K562 (cell line): ENCODE measurements at regions not wholly inside any gene's neighbourhood (a gene's known extent, or its start where the extent isn't known, plus 50 kb on each side); places are given as distances from the start of the nearest gene placed in this dataset.

Source experiments
- ATAC-seq: fragments of 200-7000 bp; cut with Tn5 transposase; 3 replicates; pipeline ENCODE4 v1.9.1; 2020; ENCODE audit warnings: moderate library complexity
- BruUV-seq: library from RNA; stranded (reverse); fragments of 400-500 nt; replicated peaks from 2 replicates; lab custom pipeline; 2021; lab: Mats Ljungman, UMichigan
- CTCF ChIA-PET: fragments of 300-600 bp; formaldehyde crosslinking; extraction: SDS; loops from one replicate; lab custom pipeline; 2021; ENCODE audit warnings: low intra/inter-chr PET ratio; lab: Yijun Ruan, JAX
- POLR2A ChIA-PET: fragments of 300-600, 350-650 bp; sonication (Branson Sonifier 250); formaldehyde crosslinking; extraction: SDS; loops from one replicate; lab custom pipeline; 2021; ENCODE audit warnings: antibody characterized with exemption, inconsistent platforms; lab: Yijun Ruan, JAX
- DNase-seq, 4 experiments: peaks; one replicate each; pipeline versions ENCODE4 v3.0.0 to v3.0.0-alpha.2; 2011 to 2018; ENCODE audit warnings: low spot score in 3 of 4, mixed read lengths in 3 of 4; ENCODE audit errors: extremely low read depth in 1 of 4
- FAIRE-seq: peaks from 2 replicates; lab custom pipeline; 2011; peaks lifted over from hg19 to GRCh38; lab: Jason Lieb, UNC
- H2AFZ ChIP-seq: 2 replicates; pipeline ENCODE4 v1.6.0; 2011; ENCODE audit warnings: low read depth, low read length, control low read depth, inconsistent platforms
- H3K27ac ChIP-seq: fragments of 200-600 bp; 3 replicates; pipeline ENCODE4 v1.8.0; 2011; ENCODE audit warnings: low read depth, mild to moderate bottlenecking, control low read depth, inconsistent platforms, low read length, moderate library complexity, mixed read lengths; ENCODE audit errors: extremely low read depth
- H3K27me3 ChIP-seq, 2 experiments: fragments of 300-600 bp in 1 of 2; 2 replicates in 1 of 2; 3 replicates in 1 of 2; pipeline versions ENCODE4 v1.6.0 to v1.8.0; 2011; ENCODE audit warnings: inconsistent platforms in 2 of 2, low read length in 2 of 2, mild to moderate bottlenecking in 1 of 2, mixed read lengths in 1 of 2, moderate library complexity in 1 of 2; ENCODE audit not compliant: control insufficient read depth in 2 of 2, insufficient read depth in 2 of 2
- H3K36me3 ChIP-seq: fragments of 300-600 bp; 3 replicates; pipeline ENCODE4 v1.8.0; 2011; ENCODE audit warnings: mild to moderate bottlenecking, low read length, inconsistent platforms; ENCODE audit not compliant: control insufficient read depth, insufficient read depth
- H3K4me1 ChIP-seq, 2 experiments: fragments of 200-600 bp in 1 of 2; replicated peaks in 1 of 2; 2 replicates in 1 of 2; 3 replicates in 1 of 2; pipeline versions ENCODE4 v1.5.1 to v1.8.0; 2011; ENCODE audit warnings: inconsistent platforms in 2 of 2, low read length in 2 of 2, mild to moderate bottlenecking in 1 of 2, mixed read lengths in 1 of 2, moderate library complexity in 1 of 2; ENCODE audit not compliant: control insufficient read depth in 2 of 2, insufficient read depth in 2 of 2
- H3K4me2 ChIP-seq: 2 replicates; pipeline ENCODE4 v1.6.1; 2011; ENCODE audit warnings: low read length, control low read depth, inconsistent platforms, mixed read lengths; ENCODE audit not compliant: insufficient read depth
- H3K4me3 ChIP-seq: fragments of 200-600 bp; sonication (generic), shearing (Covaris generic); 2 replicates; pipeline ENCODE4 v1.5.1; 2016; ENCODE audit warnings: control low read depth, inconsistent platforms
- H3K79me2 ChIP-seq: fragments of 200-600 bp; 3 replicates; pipeline ENCODE4 v1.8.0; 2011; ENCODE audit warnings: low read length, inconsistent platforms; ENCODE audit not compliant: control insufficient read depth, insufficient read depth
- H3K9ac ChIP-seq, 2 experiments: 2 replicates each; pipeline versions ENCODE4 v1.6.0 to v1.6.1; 2011; ENCODE audit warnings: low read depth in 2 of 2, low read length in 2 of 2, control low read depth in 1 of 2, inconsistent platforms in 1 of 2, mild to moderate bottlenecking in 1 of 2, mixed read lengths in 1 of 2; ENCODE audit not compliant: insufficient read depth in 1 of 2
- H3K9me1 ChIP-seq: one replicate; pipeline ENCODE4 v1.6.0; 2011; ENCODE audit warnings: inconsistent platforms, mild to moderate bottlenecking, low read length, moderate library complexity; ENCODE audit not compliant: control insufficient read depth, insufficient read depth
- H3K9me3 ChIP-seq: replicated peaks from 2 replicates; pipeline ENCODE4 v1.5.1; 2011; ENCODE audit warnings: low read depth, low read length, inconsistent platforms; ENCODE audit not compliant: control insufficient read depth, insufficient read depth
- H4K20me1 ChIP-seq: replicated peaks from 2 replicates; pipeline ENCODE4 v1.6.1; 2011; ENCODE audit warnings: low read length, inconsistent platforms, mixed read lengths; ENCODE audit not compliant: control insufficient read depth, insufficient read depth
- EWSR1 ChIP-seq: fragments of 450-650 bp; IDR thresholded peaks from 2 replicates; pipeline ENCODE4 v1.6.1; 2018; ENCODE audit warnings: borderline replicate concordance, mild to moderate bottlenecking, low read depth, moderate library complexity; ENCODE audit not compliant: partially characterized antibody
- GTF2A2 ChIP-seq: IDR thresholded peaks from 2 replicates; pipeline ENCODE4 v1.6.1; 2016; ENCODE audit warnings: mild to moderate bottlenecking, missing genetic modification characterization, missing compliant biosample characterization
- LCOR ChIP-seq: sonication (generic); formaldehyde crosslinking; IDR thresholded peaks from 2 replicates; pipeline ENCODE4 v1.8.0; 2022; ENCODE audit warnings: mild to moderate bottlenecking, missing genetic modification reagents
- PHF20 ChIP-seq: fragments of 450-650 bp; IDR thresholded peaks from 2 replicates; pipeline ENCODE4 v1.6.1; 2018; ENCODE audit not compliant: partially characterized antibody
- SPI1 ChIP-seq: IDR thresholded peaks from 2 replicates; pipeline ENCODE4 v1.6.1; 2011; ENCODE audit warnings: low read depth, low read length, control low read depth, borderline replicate concordance
- TEAD4 ChIP-seq, 2 experiments: sonication (generic) in 1 of 2; formaldehyde crosslinking in 1 of 2; IDR thresholded peaks; 2 replicates each; pipeline versions ENCODE4 v1.6.1 to v1.8.0; 2012 to 2022; ENCODE audit warnings: borderline replicate concordance in 1 of 2, inconsistent platforms in 1 of 2, low read length in 1 of 2, mild to moderate bottlenecking in 1 of 2, missing genetic modification reagents in 1 of 2
- ZNF347 ChIP-seq: fragments of 450-650 bp; formaldehyde crosslinking; IDR thresholded peaks from 2 replicates; pipeline ENCODE4 v1.4.0; 2020; ENCODE audit warnings: low read depth, mild to moderate bottlenecking, moderate library complexity
- ZNF717 ChIP-seq: fragments of 250-450 bp; sonication (Bioruptor Pico); IDR thresholded peaks from 2 replicates; pipeline ENCODE4 v1.5.0; 2021
- WGBS: fragments of 100-300 bp; shearing (Covaris generic); methylation state at CpG from one replicate; pipeline ENCODE4 v1.1.6; 2016; ENCODE audit warnings: low coverage, mixed read lengths; ENCODE audit not compliant: insufficient coverage; ENCODE audit errors: missing lambda C conversion rate; 5-methylcytosine and 5-hydroxymethylcytosine counted together
- in situ Hi-C: fragments of 300-500 bp; cut with MboI; formaldehyde crosslinking; loops from 4 replicates; pipeline ENCODE4 v1.15.0; 2018; ENCODE audit warnings: inconsistent platforms, mixed read lengths
- intact Hi-C: fragments of 100-400 bp; cut with micrococcal nuclease; formaldehyde crosslinking; loops from 2 replicates; pipeline ENCODE4 v1.14.2; 2022
- TF ChIP-seq, protein P1 (sequence below): sonication (generic); IDR thresholded peaks from 2 replicates; pipeline ENCODE4 v1.6.1; 2016
- TF ChIP-seq, protein P2 (sequence below): fragments of 250-450 bp; sonication (Bioruptor Pico); IDR thresholded peaks from 2 replicates; pipeline ENCODE4 v1.4.0; 2020; ENCODE audit warnings: borderline replicate concordance
- TF ChIP-seq, protein P3 (sequence below): sonication (generic); formaldehyde crosslinking; IDR thresholded peaks from 2 replicates; pipeline ENCODE4 v1.8.1; 2023; ENCODE audit warnings: mild to moderate bottlenecking, missing genetic modification reagents, moderate library complexity

DNA sequence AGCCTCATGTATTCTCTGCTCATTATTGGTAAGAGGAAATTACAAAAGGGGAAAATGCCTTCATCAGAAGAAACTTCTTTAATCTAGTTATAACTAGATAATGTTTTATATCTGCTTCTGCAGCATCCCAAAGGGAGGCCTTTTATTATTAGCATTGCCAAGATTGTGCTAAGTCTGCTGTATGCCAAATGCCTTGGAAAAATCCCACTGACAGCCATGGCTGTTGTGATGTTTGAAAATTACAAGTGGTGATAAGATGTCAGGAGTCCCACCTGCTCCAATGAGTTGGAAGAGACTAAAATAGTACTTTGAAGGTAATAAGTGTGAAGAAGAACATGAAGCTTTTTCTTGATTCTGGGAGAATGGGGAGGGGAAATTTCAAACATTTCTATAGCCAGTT, 345.0 kb downstream of the GABRB2 start (continued):
- TF ChIP-seq TEAD4 (IDR thresholded peaks at IDR 0.05; ENCODE audit: low read length) (no peak), TEAD4 (CRISPR knock-in tag; IDR thresholded peaks at IDR 0.05; ENCODE audit: borderline replicate concordance) (no peak), EWSR1 (no peak), ZNF347 (CRISPR knock-in tag) (no peak), PHF20 (no peak)
- TF ChIP-seq, protein P1, sequence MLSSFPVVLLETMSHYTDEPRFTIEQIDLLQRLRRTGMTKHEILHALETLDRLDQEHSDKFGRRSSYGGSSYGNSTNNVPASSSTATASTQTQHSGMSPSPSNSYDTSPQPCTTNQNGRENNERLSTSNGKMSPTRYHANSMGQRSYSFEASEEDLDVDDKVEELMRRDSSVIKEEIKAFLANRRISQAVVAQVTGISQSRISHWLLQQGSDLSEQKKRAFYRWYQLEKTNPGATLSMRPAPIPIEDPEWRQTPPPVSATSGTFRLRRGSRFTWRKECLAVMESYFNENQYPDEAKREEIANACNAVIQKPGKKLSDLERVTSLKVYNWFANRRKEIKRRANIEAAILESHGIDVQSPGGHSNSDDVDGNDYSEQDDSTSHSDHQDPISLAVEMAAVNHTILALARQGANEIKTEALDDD, result no peak

DNA sequence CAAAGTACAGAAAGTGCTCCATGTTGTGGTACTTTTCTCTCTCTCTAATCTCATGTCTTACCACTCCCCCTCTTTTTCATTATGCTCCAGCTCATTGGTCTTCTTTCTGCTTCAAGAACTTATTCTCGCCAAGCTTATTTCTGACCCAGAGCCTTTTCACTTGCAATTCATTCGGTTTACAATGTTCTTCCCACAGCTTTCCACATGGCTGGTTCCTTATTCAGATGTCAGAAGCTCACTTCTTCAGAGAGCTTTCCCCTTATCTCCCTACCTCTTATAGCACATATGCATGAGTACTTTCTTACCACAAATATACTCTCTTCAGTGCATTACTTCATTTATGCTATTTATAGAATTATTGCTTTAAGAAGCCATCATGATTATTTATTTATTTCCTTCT, 338.8 kb upstream of the ATP10B start:
- ATAC-seq (no peak), FAIRE-seq (no peak), DNase-seq (no peak)
- Histone ChIP-seq H3K4me2 (no peak overlapping the region), H2AFZ (no peak overlapping the region), H3K9me3 (no peaks in the 10 kb centered on the region; the same call in 1 of the 2 replicates), H3K4me3 (no peak overlapping the region), H3K9me1 (no peaks in the 10 kb centered on the region), H3K9ac (no peak overlapping the region), H3K27me3 (no peaks in the 10 kb centered on the region), H3K36me3 (no peaks in the 10 kb centered on the region), H4K20me1 (no peaks in the 10 kb centered on the region), H3K4me1 (no peaks in the 10 kb centered on the region), H3K79me2 (no peaks in the 10 kb centered on the region), H3K27ac (no peak overlapping the region)
- 0% methylated on average over 2 of the region's 2 CpGs for WGBS
- intact Hi-C loops, result no loop called here
- POLR2A ChIA-PET, result no interaction called here
- BruUV-seq, result no TSS peak
- CTCF ChIA-PET, result no interaction called here
- in situ Hi-C loops, result no loop called here
- TF ChIP-seq, protein P2, sequence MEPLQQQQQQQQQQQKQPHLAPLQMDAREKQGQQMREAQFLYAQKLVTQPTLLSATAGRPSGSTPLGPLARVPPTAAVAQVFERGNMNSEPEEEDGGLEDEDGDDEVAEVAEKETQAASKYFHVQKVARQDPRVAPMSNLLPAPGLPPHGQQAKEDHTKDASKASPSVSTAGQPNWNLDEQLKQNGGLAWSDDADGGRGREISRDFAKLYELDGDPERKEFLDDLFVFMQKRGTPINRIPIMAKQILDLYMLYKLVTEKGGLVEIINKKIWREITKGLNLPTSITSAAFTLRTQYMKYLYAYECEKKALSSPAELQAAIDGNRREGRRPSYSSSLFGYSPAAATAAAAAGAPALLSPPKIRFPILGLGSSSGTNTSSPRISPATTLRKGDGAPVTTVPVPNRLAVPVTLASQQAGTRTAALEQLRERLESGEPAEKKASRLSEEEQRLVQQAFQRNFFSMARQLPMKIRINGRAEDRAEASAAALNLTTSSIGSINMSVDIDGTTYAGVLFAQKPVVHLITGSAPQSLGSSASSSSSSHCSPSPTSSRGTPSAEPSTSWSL (CRISPR knock-in tag), result no peak
- TF ChIP-seq GTF2A2 (no peak), LCOR (CRISPR knock-in tag) (no peak), SPI1 (no peak), ZNF717 (no peak)
- TF ChIP-seq, protein P3, sequence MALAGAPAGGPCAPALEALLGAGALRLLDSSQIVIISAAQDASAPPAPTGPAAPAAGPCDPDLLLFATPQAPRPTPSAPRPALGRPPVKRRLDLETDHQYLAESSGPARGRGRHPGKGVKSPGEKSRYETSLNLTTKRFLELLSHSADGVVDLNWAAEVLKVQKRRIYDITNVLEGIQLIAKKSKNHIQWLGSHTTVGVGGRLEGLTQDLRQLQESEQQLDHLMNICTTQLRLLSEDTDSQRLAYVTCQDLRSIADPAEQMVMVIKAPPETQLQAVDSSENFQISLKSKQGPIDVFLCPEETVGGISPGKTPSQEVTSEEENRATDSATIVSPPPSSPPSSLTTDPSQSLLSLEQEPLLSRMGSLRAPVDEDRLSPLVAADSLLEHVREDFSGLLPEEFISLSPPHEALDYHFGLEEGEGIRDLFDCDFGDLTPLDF (CRISPR knock-in tag), result no peak
